AG08395 (cell line): ENCODE measurements at regions not wholly inside any gene's neighbourhood (a gene's known extent, or its start where the extent isn't known, plus 50 kb on each side); places are given as distances from the start of the nearest gene placed in this dataset.

Source experiments
- DNase-seq: peaks from one replicate; pipeline ENCODE4 v3.0.0; 2012; ENCODE audit warnings: mixed read lengths, low spot score

DNA sequence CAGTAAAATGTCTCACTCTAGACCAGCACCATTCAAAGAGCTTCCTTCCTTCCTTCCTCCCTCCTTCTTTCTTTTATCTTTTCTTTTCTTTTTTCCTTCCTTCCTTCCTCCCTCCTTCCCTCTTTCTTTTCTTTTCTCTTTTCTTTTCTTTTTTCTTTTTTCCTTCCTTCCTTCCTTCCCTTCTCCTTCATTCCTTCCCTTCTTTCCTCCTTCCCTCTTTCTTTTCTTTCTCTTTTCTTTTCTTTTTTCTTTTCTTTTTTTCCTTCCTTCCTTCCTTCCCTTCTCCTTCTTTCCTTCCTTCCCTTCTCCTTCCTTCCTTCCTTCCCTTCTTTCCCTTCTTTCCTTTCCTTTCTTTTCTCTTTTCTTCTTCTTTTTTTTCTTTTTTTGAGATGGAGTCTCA, 985.1 kb downstream of the DSC3 start:
- no peak for DNase-seq

DNA sequence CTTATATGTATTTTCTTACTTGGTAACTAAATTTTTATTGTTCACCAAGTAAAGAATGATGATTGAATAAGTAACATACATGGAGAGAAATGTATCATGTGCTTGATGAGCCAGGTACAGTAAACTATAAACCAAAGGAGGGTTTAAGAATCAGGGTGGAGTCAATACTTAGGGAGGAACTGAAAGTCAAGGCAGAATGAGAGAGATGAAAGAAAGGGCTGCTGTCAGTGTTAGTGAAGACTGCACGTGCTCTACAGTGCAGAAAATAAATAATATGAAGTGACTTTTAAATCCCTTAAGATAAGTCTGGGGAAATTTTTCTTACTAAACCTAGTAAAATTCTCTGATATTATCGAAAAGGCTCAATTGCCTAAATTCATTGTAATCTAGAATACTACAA, 986.0 kb downstream of the DSC3 start:
- no peak for DNase-seq

DNA sequence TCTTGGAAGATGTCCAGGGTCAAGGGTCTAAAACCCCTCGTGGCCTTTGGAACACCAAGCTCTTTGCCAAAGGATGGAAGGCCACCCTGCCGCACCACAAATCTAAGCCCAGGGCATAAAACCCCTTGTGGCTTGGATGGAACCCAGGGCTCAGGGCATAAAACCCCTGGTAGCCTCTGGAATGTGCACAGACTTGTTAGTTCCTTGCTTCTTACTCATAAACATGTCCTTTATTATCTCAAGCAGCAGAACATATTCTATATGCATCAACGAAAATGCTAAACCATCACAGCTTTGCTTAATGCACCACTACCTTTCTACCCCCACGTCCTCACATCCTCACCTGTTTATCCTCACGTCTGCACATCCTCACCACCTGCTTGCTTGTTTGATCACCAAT, 998.0 kb downstream of the DSC3 start:
- no peak for DNase-seq

DNA sequence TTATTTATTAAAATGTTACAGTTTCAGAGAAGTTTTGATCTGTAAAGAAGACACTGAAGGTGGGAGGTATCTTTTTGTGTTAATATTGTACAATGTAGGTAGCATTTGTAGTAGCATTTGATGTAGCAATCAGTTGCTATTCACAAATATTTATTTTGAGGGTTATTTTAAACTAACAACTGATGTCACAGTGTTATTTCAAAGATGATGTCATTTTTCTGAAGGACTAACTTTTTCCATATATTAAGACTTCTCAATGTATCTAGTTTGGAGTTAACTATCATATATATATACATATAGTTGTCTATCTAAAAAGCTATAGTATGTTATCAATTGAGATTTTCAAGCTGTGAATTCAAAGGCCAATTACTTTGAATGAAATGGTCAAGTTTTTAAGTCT, 1003.3 kb downstream of the DSC3 start:
- DNase-seq, result no peak

DNA sequence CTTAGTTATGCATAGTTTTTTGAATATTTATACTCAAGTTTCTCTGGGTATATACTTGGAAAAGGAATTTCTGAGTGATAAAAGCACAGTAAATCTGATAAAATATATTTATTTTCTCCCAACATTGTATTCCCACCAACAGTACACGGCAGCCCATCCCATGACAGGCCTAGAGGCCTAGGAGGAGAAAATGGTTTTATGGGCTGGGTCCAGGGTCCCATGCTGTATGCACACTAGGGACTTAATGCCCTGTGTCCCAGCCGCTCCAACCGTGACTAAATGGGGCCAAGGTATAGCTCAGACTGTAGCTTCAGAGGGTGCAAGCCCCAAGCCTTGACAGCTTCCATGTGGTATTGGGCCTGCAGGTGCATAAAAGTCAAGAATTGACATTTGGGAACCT, 1007.7 kb downstream of the DSC3 start:
- DNase-seq, result no peak

DNA sequence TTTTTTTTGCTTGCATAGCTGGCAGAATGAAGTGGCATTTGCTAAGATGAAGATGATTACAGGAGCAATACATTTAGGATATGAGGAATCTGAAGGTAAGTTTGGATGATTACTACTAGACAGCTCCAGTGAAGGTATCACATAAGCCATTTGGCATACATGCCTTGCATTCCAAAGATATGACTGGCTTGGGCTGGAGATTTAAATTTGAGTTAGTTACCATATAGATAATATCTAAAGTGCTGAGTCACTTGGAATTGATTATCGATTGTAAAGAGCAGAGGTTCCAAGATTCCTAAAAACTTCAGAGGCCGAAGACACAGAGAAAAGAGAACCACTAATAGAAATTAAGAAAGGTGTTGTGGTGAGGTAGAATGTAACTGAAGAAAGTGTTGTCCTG, 1026.4 kb downstream of the DSC3 start:
- no peak for DNase-seq

DNA sequence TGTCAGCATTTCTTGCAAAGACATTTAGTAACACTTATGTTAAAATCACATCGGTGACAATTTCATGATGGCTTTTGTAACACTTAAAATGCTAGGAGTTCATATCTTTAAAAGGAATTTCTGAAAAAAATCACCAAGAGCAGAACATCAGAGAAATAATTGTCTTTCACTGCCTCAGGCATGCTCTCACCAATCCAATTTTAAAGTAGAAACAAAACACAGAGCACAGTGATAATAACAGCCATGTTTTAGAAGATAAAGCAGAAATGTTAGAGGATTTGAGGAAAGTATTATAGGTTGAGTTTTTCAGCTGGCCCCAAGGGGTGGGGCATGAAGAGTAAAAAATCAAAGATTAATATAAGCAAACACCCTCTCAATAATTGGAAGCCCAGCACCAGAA, 1037.6 kb downstream of the DSC3 start:
- no peak for DNase-seq

DNA sequence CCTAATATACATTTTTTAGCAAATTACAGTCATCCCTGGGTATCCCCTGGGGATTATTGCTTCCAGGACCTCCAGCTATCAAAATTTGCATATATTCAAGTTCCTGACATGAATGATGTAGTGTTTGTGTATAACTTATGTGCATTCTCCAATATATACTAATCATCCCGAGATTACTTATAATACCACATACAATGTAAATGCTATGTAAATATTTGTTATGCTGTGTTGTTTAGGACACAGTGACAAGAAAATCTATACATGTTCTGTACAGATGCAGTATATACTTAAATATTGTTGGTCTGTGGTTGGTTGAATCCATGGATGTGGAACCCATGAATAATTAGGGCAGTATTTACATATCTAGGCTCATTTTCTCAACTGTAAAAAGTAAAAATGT, 1060.3 kb downstream of the DSC3 start:
- DNase-seq, result no peak

DNA sequence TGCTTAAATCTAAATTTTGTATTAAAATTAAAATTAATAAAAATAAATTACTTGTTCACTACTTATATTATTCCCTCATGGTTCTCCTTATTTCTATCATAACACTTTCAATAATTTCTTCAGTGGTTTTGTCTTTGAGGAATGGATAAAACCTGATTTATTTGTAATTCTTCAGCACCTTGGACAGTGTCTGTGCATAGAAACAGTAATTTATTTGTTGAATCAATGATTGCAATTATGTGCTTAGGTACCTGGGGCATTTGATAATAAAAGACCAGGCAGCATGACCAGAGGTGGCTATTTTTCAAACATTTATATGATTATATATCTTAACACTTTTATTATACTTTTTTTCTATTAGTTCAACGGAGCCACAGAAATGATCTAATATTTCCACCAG, 1062.7 kb downstream of the DSC3 start:
- no peak for DNase-seq

DNA sequence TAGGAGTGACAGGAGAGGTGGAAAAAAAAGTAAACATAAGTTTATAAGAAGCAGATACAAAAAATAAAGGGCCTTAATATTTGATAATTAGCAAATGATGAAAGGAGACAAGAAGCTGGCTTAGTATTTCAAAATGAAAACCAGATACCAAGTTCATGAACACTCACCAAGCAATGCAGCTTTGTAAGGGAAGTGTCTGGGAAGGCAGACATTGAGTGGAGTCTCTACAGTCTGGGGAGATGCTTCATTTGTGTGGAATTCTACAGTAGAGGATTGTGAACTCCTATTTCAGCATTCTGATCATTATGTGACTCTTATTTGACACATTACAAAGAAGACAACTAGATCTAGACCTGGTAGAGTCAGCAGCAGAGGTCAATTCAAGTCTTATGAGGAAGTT, 1072.7 kb downstream of the DSC3 start:
- DNase-seq, result no peak

DNA sequence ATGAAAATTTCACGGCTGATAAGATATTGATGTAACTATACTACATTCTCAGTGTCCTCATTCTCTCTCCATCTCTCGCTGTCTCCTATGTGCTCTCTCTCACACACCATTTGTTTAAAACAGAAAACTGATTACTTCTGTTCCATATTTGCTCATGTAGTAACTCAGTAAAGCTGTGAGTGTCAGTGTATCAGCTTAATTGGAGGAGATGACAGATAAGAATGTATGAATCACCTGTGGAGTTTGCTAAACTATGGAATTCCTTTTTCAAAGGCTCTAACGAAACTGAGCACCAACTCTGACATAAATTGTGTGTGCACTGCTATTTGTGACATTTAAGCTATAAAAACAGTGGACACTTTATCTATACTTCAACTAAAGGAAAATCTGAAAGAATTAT, 1080.0 kb downstream of the DSC3 start:
- DNase-seq, result peak; percentile 0

DNA sequence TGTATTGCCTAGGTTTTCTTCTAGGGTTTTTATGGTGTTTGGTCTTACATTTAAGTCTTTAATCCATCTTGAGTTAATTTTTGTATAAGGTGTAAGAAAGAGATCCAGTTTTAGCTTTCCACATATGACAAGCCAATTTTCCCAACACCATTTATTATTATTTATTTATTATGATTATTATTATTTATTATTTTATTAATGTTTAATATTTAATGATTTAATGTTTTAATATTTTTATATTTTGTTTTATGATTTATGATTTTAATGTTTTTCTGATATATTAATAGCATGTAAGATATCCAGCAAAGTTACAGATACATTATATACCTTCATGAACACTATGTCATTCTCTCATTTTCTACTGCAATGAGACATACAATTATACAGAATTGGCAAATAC, 1082.0 kb downstream of the DSC3 start:
- no peak for DNase-seq

DNA sequence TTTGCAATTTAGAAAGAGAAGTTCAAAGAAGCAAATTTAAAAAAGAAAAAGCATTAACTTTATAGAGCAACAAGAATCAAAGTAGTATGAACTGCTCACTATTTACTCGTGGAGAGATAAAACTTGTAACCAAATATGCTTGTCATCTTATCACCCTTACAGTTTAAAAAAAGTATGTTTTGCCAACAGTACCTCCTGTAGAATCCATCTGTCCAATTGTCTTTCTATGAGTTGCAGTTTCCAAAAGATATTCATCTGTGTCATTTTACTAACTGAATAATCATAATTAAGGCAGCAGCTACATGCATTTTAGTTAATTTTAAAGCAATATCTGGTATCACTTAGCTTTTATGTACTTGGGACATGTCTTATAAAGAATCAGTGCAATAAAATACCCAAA, 1112.3 kb downstream of the DSC3 start:
- no peak for DNase-seq

DNA sequence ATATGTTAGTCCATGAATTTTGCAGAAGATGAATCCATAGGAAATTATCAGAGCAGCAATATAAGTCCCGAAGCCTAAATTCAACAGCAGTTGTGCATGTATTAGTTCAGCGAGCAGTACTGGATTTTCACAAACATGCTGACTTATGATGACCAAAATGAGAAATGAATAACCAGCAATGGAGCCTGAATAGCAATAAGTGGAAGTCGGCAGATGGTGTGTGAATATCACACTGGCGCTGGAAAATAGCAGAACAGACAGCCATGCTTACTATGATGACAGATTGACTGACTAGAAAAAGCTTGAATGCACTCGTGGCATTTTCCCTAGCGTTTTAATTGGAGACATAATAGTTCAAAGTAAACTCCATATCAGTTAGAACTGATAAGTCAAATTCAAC, 1114.5 kb downstream of the DSC3 start:
- no peak for DNase-seq

DNA sequence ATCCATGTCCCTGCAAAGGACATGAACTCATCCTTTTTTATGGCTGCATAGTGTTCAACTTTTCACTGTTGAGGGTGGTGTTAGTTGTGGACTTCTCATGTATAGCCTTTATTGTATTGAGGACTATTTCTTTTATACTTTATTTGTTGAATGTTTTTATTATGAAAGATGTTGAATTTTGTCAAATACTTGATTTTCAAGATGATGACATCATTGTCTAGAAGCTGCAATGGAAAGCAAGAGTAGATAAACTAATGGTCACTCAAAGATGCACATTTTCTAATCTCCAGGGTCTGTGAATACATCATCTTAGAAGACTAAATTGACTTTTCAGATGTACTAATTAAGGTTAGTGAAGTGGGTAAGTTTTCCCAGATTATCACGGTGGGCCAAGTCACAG, 1117.0 kb downstream of the DSC3 start:
- no peak for DNase-seq

DNA sequence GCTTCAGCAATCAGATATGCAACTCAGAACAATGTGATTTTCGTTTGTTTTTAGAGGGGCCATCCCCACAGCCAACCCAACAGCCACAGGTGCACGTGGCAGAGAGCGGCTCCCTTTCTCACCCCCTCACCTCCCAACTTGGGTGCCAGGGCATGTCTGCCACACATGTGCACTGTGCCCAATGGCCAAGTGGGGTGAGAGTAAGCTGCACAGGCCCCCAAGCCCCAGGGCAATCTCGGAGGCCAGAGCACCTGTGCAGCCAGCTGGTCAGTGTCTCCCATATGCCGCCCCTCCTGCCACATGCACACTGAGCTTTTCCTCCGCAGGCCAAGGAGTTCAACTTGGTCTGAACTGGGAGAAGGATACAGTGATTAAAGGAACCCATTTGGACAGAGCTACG, 1130.2 kb downstream of the DSC3 start:
- no peak for DNase-seq

DNA sequence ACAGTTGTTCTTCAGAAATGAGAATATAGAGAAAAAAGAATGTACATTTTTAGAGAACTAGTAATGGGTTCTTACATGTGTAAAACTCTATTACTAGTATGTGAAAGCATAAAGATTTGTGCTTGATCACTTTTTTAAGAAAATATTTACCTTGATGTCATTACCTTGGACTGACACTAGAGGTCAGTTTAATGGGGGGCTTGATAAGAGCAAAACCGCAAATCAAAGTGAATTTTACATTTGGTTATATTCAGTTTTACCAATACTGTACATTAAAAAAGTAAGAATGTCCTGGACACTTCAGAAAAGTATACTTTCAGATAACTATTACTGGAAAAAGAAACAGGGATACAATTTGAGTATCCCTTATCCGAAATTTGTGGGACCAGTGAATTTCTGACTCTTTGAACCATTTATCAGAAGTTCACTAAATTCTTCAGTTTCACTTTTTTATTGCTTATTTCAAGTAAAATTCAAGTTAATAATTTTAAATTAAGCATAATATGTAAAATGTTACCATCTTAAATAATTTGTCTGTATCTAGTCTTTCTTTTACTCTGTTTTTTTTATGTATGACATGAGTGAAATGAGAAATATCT, 1149.5 kb downstream of the DSC3 start:
- no peak for DNase-seq

DNA sequence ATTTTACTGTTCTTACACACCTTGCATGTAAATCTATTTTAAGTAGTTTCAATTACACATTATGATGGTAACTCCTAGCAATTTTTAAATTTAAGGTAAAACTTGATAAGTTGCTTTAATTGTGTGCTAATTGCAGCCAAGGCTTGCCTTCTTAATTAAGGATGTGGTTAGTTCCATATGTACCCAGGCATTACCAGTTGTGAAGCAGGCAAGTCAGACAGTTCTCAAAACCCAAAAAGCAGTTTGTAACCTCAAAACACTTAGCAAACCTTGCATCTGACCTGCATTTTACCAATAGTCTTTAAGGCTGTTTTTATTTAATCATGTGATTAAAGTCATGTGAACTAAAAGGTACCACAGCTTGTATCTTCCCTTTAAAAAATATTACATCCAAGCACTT, 1159.4 kb downstream of the DSC3 start:
- no peak for DNase-seq

DNA sequence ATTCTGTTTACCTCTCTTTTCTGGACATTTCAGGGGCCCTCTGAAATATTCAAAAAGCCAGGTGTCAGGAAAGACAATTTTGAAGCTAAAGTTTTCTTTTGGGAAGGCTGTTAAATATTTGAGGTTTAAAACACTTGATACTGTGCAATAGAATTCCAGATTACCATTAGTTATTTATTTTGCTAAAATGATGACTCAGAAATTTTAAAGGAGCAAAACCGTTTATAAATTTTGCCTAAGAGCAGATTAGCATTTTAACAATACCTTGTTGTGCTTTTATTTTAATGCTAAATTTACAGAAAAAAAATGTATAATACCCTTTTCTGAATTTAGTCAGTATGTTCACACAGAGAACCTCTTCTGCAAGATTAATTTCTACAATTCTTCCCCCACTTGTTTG, 1159.9 kb downstream of the DSC3 start:
- no peak for DNase-seq

DNA sequence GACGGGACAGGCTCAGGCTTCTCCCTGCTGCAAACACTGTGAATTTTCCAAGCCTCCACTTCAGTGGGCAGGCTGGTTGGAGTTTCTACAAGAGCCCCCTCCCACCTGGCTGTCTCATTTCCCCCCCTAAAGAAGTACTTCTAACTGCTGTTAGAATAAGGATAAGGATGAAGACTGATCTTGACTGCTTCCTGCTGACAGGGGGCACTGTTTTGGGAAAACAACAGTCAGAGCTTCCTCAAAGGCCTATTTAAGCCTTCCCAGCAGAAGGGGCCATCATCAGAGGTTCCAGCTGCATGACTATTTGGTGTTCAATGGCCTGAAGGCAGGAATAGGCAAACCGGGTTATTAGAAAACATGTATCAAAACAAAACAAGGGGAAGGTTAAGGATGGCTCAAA, 1162.8 kb downstream of the DSC3 start:
- no peak for DNase-seq

DNA sequence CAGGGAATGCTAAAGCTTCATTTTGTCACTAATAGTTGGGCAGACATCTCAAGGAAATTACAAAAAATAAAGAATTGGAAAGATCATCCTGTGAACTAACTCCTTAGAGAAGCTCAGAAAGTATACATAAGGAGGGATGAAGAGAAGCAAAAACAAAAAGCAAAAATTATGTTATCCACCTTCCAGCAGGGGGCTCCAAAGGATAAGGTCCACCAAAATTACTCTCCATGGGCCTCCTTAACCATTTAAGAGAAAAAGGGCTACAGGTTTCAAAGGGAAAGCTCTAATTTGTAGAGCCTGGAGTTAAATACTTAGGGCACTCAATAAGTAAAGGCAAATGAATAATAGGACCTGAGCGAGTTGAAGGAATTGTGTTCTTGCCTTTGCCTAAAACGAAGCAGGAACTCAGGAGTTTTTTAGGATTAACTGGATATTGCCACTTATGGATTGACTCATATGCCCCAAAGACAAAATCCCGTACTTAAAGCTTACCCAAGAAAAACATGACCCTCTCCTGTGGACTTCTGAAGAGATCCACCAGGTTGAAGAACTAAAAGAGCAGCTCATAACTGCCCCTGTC, 1167.9 kb downstream of the DSC3 start:
- no peak for DNase-seq

DNA sequence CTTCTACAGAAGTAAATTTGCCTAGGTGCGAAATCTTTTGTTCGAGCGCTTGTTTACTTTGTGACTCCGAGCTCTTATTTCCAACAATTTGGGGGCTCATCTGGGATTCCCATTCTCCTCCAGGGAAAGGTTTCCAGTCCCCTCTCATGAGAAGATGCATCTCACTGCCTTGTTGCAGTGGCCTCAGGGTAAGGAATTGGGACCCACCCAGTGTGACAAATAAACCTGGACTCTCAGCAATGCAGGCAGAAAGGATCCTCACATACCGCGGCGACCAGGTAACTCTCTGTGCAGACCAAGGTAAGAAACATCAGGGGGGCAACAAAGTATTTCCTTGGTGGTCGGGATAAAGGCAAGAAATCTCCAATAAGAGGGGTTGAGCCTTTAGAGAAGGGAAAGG, 1169.3 kb downstream of the DSC3 start:
- no peak for DNase-seq

DNA sequence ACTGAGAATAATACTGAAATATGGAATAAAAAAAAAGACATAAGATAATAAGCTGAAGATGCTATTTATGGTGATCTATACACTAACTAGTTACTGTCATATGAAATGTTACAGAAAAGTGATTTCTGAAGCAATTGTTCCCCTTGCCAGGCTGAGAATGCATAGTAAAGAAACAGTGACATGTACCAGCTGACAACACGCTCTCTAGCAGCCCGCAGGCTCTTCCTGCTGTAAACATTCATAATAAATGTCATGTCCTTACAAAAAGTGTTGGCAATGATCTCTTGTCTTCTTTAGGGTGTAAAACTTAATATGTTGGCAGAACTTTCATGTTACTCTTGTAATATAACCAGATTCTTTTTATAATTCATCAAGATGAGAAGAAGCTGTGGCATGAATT, 1171.3 kb downstream of the DSC3 start:
- no peak for DNase-seq

DNA sequence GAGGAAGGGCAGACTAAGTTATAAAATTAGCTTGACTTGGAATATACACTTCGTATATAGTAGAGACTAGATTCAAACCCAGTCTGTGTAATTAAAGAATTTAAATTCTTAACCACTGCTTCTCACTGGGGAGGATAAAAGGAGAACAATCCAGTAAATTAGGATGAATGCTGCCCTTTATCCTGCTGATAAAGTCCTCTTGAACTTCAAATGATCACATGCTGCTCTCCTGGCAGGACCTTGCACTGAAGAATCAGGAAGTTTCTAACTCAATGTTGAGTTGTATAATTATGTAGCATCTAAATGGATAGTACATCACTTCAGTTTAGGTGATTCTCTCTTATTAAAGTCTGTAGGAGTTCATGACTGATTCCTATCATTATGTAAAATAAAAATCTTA, 1179.7 kb downstream of the DSC3 start:
- no peak for DNase-seq

DNA sequence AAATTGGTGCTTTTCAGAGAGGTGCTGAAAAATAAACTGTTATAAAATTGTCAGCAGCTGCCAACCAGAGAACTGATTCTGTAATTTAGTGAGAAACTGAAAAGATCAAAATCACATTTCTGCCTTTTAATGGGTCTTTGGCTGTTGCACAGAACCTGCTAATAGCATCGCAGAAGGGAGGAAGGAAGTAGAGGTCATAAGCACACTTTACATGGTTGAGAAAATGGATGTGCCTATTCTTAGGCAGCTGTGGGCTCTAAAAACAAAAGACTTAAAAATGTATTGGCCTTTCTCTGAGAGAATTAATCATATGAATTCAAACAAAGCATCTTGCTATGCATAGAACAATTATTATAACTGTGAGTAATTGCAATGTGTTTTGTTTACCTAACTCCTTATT, 1186.9 kb downstream of the DSC3 start:
- no peak for DNase-seq
